HG02938 (cell line): ENCODE measurements at regions not wholly inside any gene's neighbourhood (a gene's known extent, or its start where the extent isn't known, plus 50 kb on each side); places are given as distances from the start of the nearest gene placed in this dataset.
A peak's percentile ranks its signal among the peaks of the same experiment; 100 is the strongest.
"Not testable (repeated sequence)": the region's sequence is repeated elsewhere in the genome, so short reads cannot be mapped to it uniquely, and the experiment has no call there.

Experiments used
- ATAC-seq: cut with Tn5 transposase; IDR thresholded peaks from one replicate; pipeline ENCODE4 v1.9.1; 2021; ENCODE audit warnings: mild to moderate bottlenecking, moderate library complexity; ENCODE audit not compliant: unreplicated experiment

- no peak for ATAC-seq
Measured at GRCh38 chr11:96447208-96448110, 57.6 kb downstream of the JRKL start.

GRCh38 chr11:96448225-96448624 lies 58.4 kb downstream of the JRKL start:
- no peak for ATAC-seq

DNA sequence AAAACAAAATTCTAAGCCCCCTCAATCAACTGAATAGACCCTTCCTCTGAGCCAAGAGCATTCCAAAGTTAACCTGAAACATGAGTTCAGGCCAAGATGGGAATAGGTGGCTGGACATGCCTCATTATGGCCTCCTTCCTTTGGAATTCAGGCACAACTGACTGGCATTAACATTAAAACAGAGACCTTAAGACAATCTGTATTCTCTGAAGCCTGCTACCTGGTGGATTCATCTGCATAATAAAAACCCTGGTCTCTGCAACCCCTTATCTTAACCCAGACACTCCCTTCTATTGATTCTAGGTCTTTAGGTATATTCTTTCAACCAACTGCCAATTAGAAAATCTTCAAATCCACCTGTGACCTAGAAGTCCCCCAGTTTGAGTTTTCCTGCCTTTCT lies 66.3 kb downstream of the JRKL start:
- no peak for ATAC-seq

DNA sequence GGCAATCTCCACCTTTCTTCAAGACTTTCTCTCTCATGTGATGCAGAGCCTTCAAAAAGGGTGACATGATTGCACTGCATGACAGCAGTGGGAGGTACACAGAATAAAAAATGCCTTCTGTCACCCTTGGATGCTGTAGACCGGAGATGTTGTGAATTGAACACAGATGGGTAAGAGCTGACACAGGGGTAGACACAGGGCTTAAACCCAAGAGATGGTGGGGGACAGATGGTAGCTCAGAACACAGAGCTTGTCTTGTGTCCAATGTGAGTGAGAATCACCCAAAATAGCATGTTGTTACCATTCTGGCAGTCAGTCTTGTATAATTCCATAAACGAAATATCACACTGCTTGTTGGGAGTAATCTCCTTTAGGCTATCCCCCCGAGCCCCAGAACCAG lies 69.9 kb downstream of the JRKL start:
- ATAC-seq = no peak

- ATAC-seq = no peak
Measured at GRCh38 chr11:96461871-96462270, 72.1 kb downstream of the JRKL start.

- ATAC-seq = peak; percentile 65
Measured at GRCh38 chr11:96464700-96465307, 75.0 kb downstream of the JRKL start.

GRCh38 chr11:96465512-96465911 lies 75.7 kb downstream of the JRKL start:
- no peak for ATAC-seq

- no peak for ATAC-seq
Measured at GRCh38 chr11:96466607-96467006, 76.8 kb downstream of the JRKL start.

- ATAC-seq = no peak
Measured at GRCh38 chr11:96469776-96470175, 80.0 kb downstream of the JRKL start.

GRCh38 chr11:96470521-96470920 lies 80.7 kb downstream of the JRKL start:
- ATAC-seq = no peak

DNA sequence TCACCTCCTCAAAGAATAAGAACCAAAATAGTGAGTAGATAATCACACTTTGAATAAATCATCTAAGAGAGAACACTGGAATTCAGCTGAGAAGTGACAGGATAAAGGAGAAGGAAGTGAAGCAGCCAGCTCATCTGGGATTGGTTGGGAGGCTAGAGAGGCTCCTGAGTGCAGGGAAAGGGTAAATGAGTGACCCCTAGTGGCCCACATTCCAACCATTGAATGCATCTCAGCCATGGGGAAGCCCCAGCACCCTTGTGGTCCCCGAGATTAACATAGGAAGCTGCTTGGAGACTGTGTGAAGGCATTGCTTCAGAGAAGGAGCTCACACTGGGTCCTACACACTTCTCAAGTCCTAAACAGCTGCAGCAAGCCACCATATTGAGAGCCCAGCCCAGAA lies 82.3 kb downstream of the JRKL start:
- peak; percentile 61 for ATAC-seq

- no peak for ATAC-seq
Measured at GRCh38 chr11:96474263-96474662, 84.5 kb downstream of the JRKL start.

DNA sequence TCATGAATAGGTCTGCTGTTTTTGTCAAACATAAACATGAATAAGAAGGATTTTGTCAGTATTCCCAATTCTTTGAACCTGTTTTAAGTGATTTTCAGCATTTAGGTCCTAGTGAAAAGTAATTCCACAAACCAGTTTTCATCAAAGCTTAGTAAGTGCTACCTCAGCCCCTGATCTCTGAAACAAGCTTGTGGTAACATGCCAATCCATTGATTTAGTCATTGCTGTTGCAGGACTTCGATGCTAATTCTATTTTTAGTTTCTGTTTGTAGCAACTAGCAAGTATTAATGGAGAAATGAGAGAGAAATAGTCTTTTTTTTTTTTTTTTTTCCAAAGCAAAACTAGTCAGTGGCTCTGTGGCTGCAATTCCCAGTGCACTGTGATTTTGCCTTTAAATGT lies 91.4 kb downstream of the JRKL start:
- ATAC-seq = no peak

GRCh38 chr11:96481771-96482170 lies 92.0 kb downstream of the JRKL start:
- no peak for ATAC-seq

GRCh38 chr11:96482193-96482592 lies 92.4 kb downstream of the JRKL start:
- no peak for ATAC-seq

DNA sequence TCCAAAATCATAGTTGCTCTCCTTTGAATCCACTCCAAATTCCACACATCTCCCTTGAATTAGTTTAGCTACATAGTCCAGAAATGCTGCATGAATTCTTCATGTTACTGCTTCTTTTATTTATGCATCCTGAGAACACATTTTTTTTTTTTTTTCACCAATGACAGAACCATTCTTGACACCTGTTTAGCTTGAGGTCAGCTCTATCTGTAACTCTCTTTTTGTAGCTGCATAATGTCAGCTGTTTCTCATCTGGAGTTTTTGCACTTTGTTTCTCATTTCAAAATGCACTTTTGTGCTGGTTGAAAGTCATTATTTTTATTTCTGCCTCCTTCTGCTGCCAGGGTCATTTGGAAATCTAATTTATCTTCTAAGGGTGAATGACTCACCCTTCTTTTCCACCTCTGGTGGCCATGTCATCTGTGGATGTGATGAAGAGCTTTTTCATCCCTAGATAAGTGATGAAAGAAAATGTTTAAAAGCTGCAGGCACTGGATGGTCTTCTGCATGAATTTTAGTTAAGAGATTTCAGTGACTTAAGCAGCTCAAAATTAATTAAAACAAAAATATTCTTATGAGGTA lies 93.7 kb downstream of the JRKL start:
- no peak for ATAC-seq

GRCh38 chr11:96484361-96484760 lies 94.5 kb downstream of the JRKL start:
- no peak for ATAC-seq

DNA sequence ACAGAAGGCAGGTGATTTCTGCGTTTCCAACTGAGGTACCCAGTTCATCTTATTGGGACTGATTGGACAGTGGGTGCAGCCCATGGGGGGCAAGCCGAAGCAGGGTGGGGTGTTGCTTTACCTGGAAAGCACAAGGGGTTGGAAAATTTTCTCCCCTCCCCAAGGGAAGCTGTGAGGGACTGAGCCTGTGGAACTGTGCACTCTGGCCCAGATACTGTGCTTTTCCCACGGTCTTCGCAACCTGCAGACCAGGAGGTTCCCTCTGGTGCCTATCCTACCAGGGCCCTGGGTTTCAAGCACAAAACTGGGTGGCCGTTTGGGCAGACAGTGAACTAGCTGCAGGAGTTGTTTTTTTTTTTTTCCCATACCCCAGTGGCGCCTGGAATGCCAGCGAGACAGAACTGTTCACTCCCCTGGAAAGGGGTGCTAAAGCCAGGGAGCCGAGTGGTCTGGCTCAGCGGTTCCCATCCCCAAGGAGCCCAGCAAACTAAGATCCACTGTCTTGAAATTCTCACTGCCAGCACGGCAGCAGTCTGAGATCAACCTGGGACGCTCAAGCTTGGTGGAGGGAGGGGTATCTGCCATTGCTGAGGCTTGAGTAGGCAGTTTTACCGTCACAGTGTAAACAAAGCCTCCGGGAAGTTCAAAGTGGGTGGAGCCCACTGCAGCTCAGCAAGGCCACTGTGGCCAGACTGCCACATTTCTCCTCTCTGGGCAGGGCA lies 97.2 kb downstream of the JRKL start:
- no peak for ATAC-seq

DNA sequence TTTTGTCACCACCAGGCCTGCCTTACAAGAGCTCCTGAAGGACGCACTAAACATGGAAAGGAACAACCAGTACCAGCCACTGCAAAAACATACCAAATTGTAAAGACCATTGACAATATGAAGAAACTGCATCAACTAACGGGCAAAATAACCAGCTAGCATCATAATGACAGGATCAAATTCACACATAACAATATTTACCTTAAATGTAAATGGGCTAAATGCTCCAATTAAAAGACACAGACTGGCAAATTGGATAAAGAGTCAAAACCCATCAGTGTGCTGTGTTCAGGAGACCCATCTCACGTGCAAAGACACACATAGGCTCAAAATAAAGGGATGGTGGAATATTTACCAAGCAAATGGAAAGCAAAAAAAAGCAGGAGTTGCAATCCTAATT lies 99.1 kb downstream of the JRKL start:
- ATAC-seq = not testable (repeated sequence)

DNA sequence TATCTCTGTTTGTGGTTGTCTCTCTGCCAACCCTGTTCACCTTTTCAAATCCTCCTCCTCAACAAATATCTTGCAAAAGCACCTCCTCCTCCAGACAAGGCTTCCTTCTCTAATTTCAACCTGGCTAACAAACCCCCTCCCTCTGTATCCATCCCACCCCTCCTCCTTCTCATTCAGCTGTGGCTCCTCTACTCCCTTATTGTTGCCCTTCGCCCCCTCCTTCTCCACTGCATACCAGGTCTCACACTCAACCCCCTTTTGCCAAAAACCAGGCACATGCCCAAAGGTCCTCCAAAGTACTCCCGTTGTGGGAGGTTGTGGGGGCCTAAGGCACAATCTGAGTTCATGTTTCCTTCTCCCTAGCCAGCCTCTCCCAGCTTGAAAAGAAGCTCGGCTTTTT lies 110.6 kb downstream of the JRKL start:
- no peak for ATAC-seq

- ATAC-seq = no peak
Measured at GRCh38 chr11:96506041-96506440, 116.2 kb downstream of the JRKL start.
